NCI-H2171 treated with DMSO at 0.1 percent for 48 hours (cell line): ENCODE measurements at regions not wholly inside any gene's neighbourhood (a gene's known extent, or its start where the extent isn't known, plus 50 kb on each side); places are given as distances from the start of the nearest gene placed in this dataset.

Experiments used
- DNase-seq: peaks from one replicate; lab custom pipeline; 2025; lab: John Stamatoyannopoulos, UW

DNA sequence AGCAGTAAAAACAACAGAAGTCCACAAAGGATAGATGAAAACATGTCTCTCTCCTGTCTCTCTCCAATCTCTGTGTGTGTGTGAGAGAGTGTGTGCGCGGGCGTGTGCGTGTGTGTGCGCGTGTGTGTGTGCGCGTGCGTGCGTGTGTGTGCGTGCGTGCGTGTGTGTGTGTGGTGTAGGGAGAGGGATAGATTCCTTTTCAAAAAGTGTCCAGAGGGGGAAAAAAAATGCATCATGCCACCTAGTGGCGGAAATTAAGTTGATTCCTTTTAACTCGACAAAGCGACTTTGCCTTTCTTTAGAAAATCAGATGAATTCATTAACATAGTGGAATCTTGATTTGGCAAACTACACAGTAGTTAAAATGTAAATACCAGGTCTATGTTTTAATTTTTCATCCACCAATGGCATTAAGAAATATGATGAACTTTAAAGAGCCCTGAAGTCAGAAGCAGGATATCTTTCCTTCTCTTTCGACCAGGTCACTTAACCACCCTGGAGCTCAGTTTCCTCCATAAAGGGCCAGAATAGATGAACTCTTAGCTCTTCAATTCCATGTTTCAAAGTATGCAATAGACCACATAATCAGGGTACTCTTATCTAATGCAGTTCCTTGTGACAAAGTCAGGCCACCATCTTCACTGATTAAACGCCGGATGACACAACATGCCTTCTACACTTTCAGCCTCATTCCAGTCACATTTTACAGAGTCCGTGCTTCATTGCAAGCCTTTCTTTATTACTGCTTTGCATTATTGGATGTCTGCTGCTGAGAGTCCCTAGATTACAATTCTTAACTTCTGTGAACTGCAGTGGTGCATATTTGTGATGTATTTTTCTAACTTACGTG, 162.8 kb downstream of the FBXO8 start:
- peak; percentile 31 for DNase-seq

DNA sequence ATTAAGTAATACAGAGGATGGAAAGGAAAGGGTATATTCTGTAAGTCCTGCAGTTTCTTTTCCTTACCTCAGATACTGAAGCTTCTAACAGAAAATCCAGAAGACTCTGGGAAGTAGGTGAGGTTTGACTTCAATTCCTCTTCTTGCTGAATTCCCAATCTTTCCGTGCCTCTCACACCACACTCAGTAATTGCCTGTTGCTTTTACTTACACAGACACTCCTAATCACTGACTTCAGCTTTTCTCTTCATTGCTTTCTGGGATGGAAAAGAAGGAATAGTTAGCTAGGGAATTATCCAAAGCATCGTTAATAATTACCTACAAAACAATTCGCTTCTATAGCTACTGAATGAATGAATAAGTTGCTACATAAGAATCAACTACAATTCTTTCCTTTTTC, 163.6 kb downstream of the FBXO8 start:
- DNase-seq, result no peak

DNA sequence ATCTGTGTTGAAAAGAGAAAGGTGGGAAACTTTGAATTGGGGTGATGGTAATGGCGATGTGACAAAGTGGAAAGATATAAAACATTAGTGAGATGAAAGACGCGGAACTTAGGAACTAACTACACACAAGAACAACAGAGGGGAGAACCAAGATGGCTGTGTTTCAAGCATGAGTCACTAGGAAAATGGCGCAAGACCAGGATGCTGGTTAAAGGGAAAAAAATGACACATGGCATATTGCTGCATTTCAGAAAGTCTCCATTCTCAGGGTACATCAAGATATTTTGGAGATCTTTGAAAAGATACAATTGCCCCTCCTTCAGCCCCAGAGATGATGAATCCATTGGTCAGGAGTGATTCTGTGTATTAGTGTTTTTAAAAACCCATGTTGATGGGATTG, 164.4 kb downstream of the FBXO8 start:
- no peak for DNase-seq

DNA sequence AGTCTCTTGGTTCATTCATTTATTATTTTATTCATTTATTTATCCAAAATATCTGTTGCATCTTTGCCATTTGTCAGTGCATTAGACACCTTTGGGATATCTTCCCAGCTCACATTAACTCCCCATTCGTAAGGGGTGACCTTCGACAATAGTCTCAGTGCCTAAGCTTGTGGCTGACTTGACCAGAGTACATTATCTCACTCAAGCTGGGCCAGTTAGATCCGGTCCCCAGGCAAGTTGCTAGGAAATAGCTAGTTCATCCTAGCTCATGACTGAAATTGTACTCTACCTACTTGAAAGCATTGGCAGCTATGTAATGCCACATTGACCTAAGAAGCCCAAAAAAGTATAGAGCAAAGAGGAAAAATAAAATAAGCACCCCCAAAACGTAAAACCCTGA, 165.3 kb downstream of the FBXO8 start:
- no peak for DNase-seq

DNA sequence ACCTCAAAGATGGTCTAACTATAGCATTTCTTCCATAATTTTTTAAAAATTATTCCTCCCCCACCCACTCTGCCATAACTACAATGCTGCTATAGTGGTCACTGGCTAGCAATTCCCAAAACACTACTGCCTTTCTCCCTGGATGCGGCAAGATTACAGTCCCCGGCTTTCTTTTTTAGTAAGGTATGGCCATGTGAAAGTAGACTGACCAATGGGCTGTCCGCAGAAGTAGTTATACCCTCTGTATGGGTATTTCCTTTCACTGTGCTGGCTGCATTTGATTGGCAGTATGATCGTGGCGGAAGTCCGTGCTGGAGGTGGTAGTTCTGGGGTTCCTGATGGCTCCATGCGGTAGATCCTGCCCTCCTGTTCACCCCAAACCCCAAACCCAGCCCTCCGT, 166.0 kb downstream of the FBXO8 start:
- no peak for DNase-seq

DNA sequence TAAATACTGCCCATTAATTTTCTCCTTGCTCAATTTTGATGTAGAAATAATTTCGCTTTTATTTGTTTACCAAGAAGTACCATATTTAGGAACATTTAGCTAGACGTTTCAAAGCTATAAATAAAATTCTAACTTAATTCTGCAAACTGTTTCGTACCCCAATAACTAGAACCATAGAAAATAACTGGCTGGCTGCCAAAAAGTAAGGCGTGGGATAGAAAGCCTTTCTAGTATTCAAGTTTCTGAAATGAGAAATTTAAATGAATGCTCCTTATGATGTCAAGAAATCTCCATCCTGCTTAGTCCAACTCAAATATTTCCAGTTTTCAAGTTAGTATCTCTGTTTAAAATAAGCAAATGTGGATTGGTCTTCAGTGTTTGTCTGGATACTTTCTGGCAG, 167.4 kb downstream of the FBXO8 start:
- DNase-seq, result no peak

DNA sequence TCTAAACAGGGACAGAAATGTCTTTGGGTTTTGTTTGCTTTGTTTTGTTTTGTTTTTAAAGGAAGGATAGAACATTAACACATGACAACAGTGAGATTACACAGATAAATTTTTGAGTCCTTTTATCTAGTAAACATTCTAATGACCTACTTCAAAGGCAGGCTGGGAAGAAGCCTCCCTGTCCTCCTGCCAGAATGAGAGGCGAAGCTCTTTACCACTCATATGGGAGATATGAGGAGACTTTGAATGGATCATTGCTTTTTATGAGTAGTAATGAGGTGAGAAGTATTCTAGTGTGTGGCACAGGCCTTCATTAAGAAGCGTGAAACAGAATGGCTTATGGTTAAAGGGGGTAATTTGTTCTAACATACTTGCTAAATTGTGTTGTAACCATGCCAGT, 172.0 kb downstream of the FBXO8 start:
- no peak for DNase-seq

DNA sequence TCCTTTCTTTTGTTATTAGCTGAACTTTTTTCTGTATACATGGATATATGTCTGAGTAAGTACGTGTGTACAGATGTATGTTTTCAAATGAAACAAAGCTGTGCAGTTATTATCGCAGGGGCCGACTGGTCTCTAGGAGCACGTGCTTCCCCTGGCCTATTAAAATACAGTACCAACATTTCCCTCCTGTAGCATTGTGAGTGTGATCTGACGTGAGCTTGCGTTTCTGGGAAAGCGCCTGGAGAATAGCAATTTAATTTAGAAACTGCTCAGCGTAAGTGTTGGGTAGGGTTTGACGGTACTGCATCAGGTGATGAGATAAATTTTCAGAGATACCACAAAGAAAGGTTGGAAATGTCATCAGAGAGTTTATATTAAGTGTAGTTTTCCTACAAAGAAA, 173.3 kb downstream of the FBXO8 start:
- DNase-seq, result no peak

DNA sequence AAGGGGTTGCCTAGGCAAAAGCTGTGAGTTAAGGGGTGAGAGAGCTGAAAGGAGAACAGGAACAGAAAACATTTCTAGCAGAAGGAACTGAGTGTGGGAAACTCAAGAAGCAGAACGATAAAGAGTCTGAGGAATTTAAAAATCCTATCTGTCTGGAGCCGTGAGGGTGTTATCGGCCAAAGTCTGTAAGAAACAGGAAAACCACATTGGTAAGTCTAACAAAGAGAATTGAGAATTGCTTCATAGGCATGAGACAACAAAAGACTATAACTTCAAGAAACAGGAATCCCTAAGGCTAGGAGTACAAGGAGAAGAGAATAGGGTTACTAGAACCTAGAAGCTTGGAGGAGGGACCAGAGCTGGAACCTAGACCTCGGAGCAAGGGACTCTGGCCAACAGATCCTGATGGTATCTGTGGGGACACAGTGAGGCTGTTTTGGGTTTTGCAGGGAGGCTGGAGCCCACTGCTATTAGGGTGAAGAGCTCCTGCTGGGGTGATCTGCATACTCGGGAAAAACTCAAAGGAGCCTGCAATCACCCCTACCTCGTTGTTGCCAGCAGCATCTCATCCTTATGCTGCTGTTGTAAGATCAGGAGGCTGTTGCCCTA, 175.6 kb downstream of the FBXO8 start:
- DNase-seq, result no peak

DNA sequence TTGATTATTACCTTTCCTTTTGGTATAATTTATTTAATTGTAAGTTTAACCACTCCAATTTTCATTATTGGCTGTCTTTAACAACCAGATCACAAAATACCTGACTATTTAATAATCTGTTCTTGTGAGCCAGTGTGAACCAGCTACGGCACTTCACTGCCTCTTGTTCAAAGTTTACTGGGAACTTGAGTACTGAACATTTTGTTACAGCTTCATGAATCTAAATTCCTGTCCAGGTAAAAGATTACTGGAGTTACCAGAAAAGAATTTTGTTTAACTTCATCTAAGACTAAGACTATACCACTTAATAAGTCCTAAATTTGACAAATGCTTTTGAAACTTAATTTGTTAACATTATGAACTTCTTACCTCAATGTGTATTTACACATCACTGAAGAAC, 178.3 kb downstream of the FBXO8 start:
- no peak for DNase-seq

DNA sequence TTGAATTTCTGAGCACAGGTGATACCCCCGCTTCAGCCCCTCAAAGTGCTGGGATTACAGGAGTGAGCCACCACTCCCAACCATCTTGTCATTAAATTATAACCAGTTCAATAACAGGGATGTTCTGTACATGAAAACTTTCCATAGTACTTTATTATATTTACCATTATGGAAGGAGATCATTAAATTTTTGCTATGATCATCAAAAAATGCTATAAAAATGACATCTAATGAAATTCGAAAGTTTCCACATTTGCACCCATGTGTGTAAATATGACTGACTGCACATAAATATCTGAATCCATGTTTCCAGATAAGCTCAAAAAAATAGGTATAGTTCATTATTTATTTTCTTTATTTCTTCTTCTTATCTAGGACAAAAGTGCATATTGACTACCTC, 182.6 kb downstream of the FBXO8 start:
- no peak for DNase-seq

DNA sequence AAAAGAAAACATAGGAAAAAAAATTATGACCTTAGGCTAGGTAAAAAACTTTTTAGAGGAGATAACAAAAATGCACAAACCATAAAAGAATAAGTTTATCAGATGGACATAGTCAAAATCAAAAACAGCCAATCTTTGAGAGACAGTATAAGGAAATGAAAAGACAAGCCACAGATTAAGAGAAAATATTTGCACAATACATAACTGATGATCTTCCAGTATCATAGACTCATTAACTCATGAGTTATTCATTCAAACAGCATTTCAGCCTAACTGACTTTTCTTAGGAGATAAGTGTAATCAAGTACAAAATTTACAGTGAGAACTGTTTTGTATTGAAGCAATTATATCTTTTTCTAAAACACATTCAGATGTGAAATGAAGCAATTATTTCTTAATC, 183.8 kb downstream of the FBXO8 start:
- no peak for DNase-seq

DNA sequence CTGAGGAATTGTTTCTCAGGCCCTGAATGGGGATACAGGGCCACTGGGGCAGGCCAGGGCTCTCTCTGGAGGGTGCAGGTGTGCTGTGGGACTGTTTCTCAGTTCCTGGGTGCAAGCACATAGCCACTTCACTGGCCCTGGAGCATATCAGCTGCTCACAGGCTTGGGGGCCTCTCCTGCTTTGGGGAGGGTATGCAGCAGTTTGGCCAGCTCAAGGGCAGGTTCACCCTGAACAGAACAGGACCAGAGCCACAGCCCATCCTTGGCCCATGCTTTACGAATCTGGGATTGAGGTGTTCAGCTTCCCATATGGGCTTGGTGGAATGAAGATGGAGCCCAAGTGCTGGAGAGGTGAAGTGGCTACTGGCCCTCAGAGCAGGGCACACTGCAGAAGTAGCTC, 186.5 kb downstream of the FBXO8 start:
- no peak for DNase-seq

DNA sequence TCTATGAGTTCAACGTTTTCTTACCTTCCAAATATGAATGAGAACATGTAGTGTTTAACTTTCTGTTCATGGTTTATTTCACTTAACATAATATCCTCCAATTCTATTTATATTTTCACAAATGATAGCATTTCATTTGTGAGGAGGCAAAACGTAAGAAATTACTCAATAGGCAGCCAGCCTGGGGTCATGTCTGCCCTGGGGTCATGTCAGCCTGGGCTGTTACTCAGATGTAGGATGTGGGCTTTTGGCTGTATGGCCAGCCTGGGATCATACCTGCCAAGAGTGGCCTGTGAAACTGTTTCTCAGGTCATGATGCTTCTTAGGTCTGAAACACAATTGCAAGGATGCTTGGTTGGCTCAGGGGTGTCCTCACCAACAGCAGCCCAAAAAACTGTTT, 187.0 kb downstream of the FBXO8 start:
- DNase-seq, result no peak

DNA sequence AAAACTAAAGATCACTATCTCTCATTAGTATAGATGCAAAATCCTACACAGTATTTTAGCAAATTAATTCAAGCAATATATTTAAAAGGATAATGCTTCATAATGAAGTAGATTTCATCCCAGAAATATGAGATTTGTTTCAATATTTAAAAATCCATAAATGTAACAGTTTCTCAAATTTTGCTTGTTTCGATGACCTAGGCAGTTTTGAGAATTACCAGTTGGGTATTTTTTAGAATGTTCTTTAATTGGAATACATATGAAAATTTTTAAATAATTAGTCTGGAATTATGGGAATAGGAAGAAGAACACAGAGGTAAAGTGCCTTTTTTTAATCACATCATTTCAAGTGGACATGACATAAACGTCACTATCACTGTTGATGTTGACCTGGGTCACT, 192.3 kb downstream of the FBXO8 start:
- DNase-seq, result no peak

DNA sequence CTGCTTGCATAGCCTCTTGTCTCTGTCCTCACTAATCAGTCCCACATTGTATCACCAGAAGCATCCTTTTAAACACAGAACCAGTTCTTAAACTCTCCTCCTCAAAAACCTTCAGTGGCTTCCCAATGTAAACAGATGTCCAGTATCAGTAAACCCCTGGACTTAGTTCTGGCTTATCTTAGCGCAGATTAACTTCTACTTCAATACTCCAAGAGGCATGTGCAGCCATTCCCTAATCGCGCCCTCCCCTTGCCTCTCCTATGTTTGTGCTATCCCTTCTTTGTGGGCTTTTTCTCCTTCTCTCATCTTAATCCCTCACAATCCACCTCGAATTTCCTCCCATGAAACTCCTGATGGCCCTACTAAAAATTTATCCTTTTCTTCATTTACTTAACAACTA, 193.8 kb downstream of the FBXO8 start:
- no peak for DNase-seq

DNA sequence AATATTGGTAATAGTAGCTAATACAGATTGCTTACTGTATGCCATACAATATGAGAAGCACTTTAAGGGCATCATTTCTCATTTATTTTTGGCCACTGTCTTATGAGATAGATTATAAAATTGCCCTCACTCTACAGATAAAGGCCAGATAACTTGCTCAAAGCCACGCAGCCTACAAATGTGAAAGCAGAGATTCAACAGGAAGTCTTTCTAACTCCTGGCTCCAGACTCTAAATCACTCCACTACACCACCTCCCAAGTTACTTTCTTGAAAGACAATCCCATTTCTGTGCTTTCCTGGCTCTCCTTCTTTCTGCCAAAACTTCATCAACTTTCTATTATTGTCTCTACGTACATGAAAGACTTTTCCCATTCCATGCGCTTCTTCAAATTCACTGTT, 194.7 kb downstream of the FBXO8 start:
- DNase-seq, result no peak

DNA sequence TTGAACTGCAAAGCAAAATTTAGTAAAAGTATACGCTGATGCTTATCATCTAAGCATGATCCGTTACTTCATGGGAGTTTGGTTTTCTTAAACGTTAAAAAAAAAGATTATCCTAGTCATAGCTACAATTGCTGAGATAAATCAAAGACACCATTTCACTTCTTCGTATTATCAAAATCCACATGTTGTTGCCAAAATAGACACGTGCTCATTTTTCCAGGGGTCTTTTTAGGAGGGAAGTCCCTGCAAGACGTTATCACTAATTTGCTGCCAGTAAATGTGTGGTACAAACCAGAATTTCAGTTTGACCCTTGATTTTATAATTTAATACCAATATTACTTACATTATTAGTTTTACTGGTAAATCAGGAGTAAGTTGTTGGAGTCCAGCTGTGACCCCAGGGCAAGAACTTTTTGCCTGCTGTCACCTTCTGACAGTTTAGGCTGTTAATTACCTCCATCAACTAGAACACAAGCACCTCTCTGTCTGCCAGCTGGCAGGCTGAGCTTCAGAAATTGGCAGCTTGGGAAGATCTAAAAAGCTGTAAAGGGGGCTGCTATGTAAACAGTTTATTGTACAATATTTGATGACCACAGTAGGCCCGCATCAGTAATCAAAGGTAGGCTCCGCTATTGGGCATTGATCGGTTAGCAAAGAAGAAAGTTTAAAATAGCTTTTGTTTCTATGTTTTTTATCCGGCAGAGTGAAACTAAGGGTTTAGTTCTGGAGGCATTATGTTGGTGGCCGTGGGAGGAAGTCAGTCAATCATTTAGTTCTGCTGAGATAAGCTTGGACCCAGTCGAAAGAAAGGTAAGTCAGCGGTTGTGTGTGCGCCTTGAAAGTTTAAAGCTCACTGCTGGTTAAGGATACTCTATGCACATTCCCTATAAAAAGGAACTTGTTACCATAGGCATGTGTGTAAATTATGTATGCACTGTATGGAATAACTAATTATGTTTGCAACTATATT, 196.4 kb downstream of the FBXO8 start:
- no peak for DNase-seq

DNA sequence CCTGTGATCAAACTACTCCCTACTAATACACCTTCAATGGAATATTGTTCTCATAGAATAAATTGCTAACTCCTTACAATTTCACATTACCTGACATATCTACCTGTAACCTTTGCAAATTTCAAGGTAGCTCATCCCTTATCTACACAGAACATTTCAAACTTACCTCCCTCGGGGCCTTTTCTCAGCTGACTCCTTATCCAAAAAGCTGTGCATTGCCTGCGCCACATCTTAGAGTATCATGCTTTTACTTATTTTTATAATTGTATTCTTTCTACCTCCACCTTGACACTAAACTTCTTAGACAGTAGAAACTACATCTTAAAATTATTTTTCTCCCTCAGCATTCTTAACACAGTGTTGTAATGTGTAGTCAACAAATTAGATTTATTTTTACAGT, 198.5 kb downstream of the FBXO8 start:
- DNase-seq, result no peak

DNA sequence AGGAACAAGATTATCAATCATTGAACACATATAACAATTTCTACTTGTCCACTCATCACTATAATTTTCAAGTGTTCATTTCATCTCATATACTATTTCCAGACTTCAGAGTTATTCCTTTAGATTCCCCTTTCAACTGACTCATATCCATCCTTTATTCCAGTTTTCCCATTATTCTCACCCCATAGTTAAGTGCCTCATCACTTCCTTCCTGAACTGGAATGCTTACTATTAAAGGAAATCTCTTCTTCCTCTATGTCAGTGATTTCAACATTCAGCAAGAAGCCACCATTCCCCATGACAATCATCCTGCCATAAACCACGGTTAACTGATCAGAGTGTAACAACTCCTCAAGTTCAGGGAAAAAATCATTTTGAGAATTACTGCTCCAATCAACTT, 198.9 kb downstream of the FBXO8 start:
- DNase-seq, result no peak

DNA sequence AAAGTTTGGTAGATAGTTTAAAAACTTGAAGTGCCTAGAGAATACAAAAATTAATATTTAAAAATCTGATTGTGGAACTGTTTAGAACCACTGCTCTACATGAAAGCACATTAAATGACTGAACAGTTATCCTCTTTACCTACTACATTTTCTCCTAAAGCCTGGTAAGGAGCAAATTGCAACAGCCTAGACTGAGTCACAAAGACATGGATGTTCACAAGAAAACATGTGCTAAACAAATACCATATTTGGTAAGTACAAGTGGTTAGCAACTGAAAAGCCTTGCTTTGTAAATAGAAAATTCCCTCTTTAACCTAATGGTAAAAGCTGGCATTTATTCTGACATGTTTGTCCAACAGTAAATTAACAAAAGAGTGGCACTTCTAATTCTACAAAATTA, 203.1 kb downstream of the FBXO8 start:
- no peak for DNase-seq

DNA sequence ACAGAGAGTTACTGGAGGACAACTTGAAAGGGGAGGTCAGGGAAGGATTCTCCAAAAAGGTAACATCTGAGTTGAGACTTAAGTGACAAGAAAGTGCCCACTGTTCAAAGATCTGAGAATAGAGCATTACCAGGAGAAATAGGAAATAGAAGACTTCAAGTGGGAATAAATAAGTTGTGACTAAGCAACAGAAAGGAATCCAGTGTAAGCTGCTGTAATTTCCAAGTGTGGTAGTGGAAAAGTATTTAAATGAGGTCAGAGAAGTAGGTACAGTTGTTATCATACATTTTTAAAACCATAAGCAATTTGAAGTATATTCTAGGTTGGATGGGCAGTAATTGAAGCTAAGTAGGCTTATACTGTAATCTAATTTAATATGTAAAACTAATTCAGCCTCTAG, 211.9 kb downstream of the FBXO8 start:
- no peak for DNase-seq

DNA sequence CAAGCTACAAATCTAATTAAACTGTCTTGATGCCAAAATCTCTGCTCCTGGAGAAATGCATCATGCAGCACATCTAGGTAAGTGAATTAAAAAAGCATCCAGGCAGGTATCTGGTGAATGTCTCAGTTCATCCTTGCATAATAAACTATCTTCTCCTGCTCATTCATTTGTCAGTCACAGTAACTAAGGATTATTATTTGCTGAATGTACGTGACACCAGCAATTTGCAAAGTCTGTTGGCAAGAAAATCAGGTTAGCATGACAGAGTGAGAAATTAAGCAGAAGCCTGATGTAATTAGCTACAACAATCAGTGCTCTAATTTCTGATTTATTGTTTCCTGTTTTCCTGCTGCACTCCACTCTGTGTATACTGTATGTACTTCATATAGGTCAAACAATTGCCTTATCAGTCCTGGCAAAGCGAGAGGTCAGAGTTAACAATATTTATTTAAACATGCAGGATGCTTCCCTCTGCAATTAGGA, 213.6 kb downstream of the FBXO8 start:
- DNase-seq, result no peak
